Ascending aorta (tissue), 2 donors: ENCODE measurements at regions not wholly inside any gene's neighbourhood (a gene's known extent, or its start where the extent isn't known, plus 50 kb on each side); places are given as distances from the start of the nearest gene placed in this dataset.

ENCODE experiments used
- DNase-seq, 2 donors: peaks; one replicate each; pipeline ENCODE4 v3.0.0-alpha.2; 2019; ENCODE audit warnings: low spot score in 2 of 2
- H3K27ac ChIP-seq, 2 donors: fragments of 200-600 bp; sonication (generic); one replicate each; pipeline ENCODE4 v1.5.1; 2016 to 2017; ENCODE audit warnings: mild to moderate bottlenecking in 1 of 2
- H3K27me3 ChIP-seq: fragments of 200-600 bp; sonication (generic); one replicate; pipeline ENCODE4 v1.5.1; 2017
- H3K36me3 ChIP-seq, 2 donors: fragments of 200-600 bp; sonication (generic); one replicate each; pipeline ENCODE4 v1.5.1; 2016
- H3K4me1 ChIP-seq, 2 donors: fragments of 200-600 bp; sonication (generic); one replicate each; pipeline ENCODE4 v1.5.1; 2016 to 2017; ENCODE audit warnings: mild to moderate bottlenecking in 1 of 2
- H3K4me3 ChIP-seq, 2 donors: fragments of 200-600 bp; sonication (generic); one replicate each; pipeline ENCODE4 v1.5.1; 2016 to 2017; ENCODE audit warnings: mild to moderate bottlenecking in 1 of 2
- H3K9me3 ChIP-seq, 2 donors: fragments of 200-600 bp; sonication (generic); one replicate each; pipeline ENCODE4 v1.5.1; 2016
- CTCF ChIP-seq, 3 experiments: fragments of 200-600 bp in 2 of 3; fragments of 450-650 bp in 1 of 3; sonication (generic) in 2 of 3; IDR thresholded peaks; one replicate each; pipeline ENCODE4 v1.5.1; 2016 to 2019; ENCODE audit warnings: antibody characterized with exemption in 3 of 3, mild to moderate bottlenecking in 1 of 3, moderate library complexity in 1 of 3
- intact Hi-C: fragments of 100-400 bp; cut with DNase I; formaldehyde crosslinking; loops from one replicate; pipeline ENCODE4 v1.15.1; 2023

- Histone ChIP-seq H3K27ac (peak overlapping the region in 1 of 2 donors; percentile 75), H3K4me1 (peaks cover 18 to 31% of the 10 kb centered on the region in 2 donors), H3K27me3 (no peaks in the 10 kb centered on the region), H3K4me3 (no peak overlapping the region), H3K9me3 (no peaks in the 10 kb centered on the region), H3K36me3 (no peaks in the 10 kb centered on the region)
- intact Hi-C loops, result loop anchor here (5.0 kb wide), 1 partner anchor 119 kb away; the partner anchor contains the start of gene ACKR3
- no peak for TF ChIP-seq CTCF (IDR thresholded peaks at IDR 0.05)
- DNase-seq, result no peak
Measured at GRCh38 chr2:236686561-236686960, 116.9 kb downstream of the ACKR3 start.

GRCh38 chr2:236687296-236687965, 117.8 kb downstream of the ACKR3 start:
- TF ChIP-seq CTCF (IDR thresholded peaks at IDR 0.05), result no peak
- Histone ChIP-seq H3K4me1 (peaks cover 18 to 31% of the 10 kb centered on the region in 2 donors), H3K36me3 (no peaks in the 10 kb centered on the region), H3K27me3 (no peaks in the 10 kb centered on the region), H3K27ac (peak overlapping the region; percentile 54 to 75), H3K4me3 (no peak overlapping the region), H3K9me3 (no peaks in the 10 kb centered on the region)
- intact Hi-C loops, result loop anchor here (5.0 kb wide), 1 partner anchor 120 kb away; the partner anchor contains the start of gene ACKR3
- DNase-seq, result peak in 1 of 2 donors; percentile 75

- H3K4me1 ChIP-seq, result peaks cover 18 to 31% of the 10 kb centered on the region in 2 donors
- no peak overlapping the region for H3K4me3 ChIP-seq
- H3K27me3 ChIP-seq, result no peaks in the 10 kb centered on the region
- H3K9me3 ChIP-seq, result no peaks in the 10 kb centered on the region
- intact Hi-C loops, result loop anchor here (5.0 kb wide), 1 partner anchor 121 kb away; the partner anchor contains the start of gene ACKR3
- no peaks in the 10 kb centered on the region for H3K36me3 ChIP-seq
- TF ChIP-seq CTCF (IDR thresholded peaks at IDR 0.05), result no peak
- no peak for DNase-seq
- H3K27ac ChIP-seq, result peak overlapping the region; percentile 54 to 75
Measured at GRCh38 chr2:236688157-236688556, 118.5 kb downstream of the ACKR3 start.

GRCh38 chr2:236688563-236689392, 119.2 kb downstream of the ACKR3 start:
- DNase-seq, result no peak

GRCh38 chr2:236689393-236689700, 119.7 kb downstream of the ACKR3 start:
- no peaks in the 10 kb centered on the region for H3K36me3 ChIP-seq
- no peaks in the 10 kb centered on the region for H3K27me3 ChIP-seq
- no peak for DNase-seq
- H3K4me1 ChIP-seq, result peaks cover 18 to 31% of the 10 kb centered on the region in 2 donors
- no peak overlapping the region for H3K27ac ChIP-seq
- no peak overlapping the region for H3K4me3 ChIP-seq
- TF ChIP-seq CTCF (IDR thresholded peaks at IDR 0.05), result no peak
- intact Hi-C loops, result loop anchor here (5.0 kb wide), 1 partner anchor 122 kb away; the partner anchor contains the start of gene ACKR3
- no peaks in the 10 kb centered on the region for H3K9me3 ChIP-seq

More at GRCh38 chr2:236688563-236689392, 119.2 kb downstream of the ACKR3 start:
- intact Hi-C loops, result loop anchor here (5.0 kb wide), 1 partner anchor 121 kb away; the partner anchor contains the start of gene ACKR3
- Histone ChIP-seq H3K4me3 (no peak overlapping the region), H3K4me1 (peaks cover 18 to 31% of the 10 kb centered on the region in 2 donors), H3K36me3 (no peaks in the 10 kb centered on the region), H3K9me3 (no peaks in the 10 kb centered on the region), H3K27ac (peak overlapping the region; percentile 54 to 75), H3K27me3 (no peaks in the 10 kb centered on the region)
- no peak for TF ChIP-seq CTCF (IDR thresholded peaks at IDR 0.05)
